HL-60 (cell line): ENCODE measurements at regions not wholly inside any gene's neighbourhood (a gene's known extent, or its start where the extent isn't known, plus 50 kb on each side); places are given as distances from the start of the nearest gene placed in this dataset.

Experiments
- DNase-seq, 2 experiments: peaks; one replicate each; pipeline ENCODE4 v3.0.0-alpha.2; 2010 to 2020; ENCODE audit warnings: low read depth in 1 of 2, low spot score in 1 of 2
- H3K27ac ChIP-seq: fragments of 250-450 bp; sonication (Bioruptor Pico); replicated peaks from 2 replicates; pipeline ENCODE4 v1.5.1; 2020; ENCODE audit warnings: mild to moderate bottlenecking, moderate library complexity
- H3K27me3 ChIP-seq: fragments of 250-450 bp; sonication (Bioruptor Pico); 2 replicates; pipeline ENCODE4 v1.5.1; 2021; ENCODE audit warnings: mild to moderate bottlenecking, moderate library complexity; ENCODE audit not compliant: insufficient read depth, poor library complexity, severe bottlenecking
- H3K4me3 ChIP-seq: replicated peaks from 2 replicates; pipeline ENCODE4 v1.5.1; 2011; ENCODE audit warnings: mild to moderate bottlenecking, control low read depth, low read length; ENCODE audit not compliant: insufficient read depth
- GABPA ChIP-seq: IDR thresholded peaks from 2 replicates; pipeline ENCODE4 v1.6.1; 2012; ENCODE audit warnings: low read depth
- POLR2AphosphoS5 ChIP-seq: IDR thresholded peaks from 2 replicates; pipeline ENCODE4 v1.6.1; 2012; ENCODE audit warnings: low read depth
- SPI1 ChIP-seq: IDR thresholded peaks from 2 replicates; pipeline ENCODE4 v1.6.1; 2012; ENCODE audit warnings: low read depth, mild to moderate bottlenecking, borderline replicate concordance
- TF ChIP-seq, protein P1 (sequence below): IDR thresholded peaks from one replicate; pipeline ENCODE4 v1.5.1; 2011; ENCODE audit warnings: low read length, control low read depth, inconsistent platforms; ENCODE audit not compliant: insufficient read depth
- TF ChIP-seq, protein P2 (sequence below): IDR thresholded peaks from 2 replicates; pipeline ENCODE4 v1.6.1; 2012; ENCODE audit warnings: low read depth; ENCODE audit not compliant: insufficient replicate concordance

DNA sequence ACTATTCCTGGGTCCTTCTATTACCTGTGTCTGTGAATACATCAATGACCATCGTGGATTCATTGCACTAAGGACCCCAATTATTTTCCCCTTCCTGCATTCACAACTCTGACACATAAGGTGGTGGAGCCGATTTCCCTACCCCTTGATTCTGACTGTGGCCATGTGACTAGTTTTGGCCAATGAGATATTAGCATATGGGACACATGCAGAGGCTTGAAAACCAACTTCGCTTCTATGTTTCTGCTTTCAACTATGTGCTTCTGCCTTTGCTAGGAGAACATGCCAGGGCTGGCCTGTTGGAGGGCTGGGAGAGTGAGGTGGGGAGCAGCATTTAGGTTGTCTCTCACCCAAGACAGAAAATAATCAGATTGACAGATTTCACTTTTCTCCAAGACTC lies 483.1 kb upstream of the JAG1 start:
- DNase-seq, result no peak
- TF ChIP-seq, protein P1, sequence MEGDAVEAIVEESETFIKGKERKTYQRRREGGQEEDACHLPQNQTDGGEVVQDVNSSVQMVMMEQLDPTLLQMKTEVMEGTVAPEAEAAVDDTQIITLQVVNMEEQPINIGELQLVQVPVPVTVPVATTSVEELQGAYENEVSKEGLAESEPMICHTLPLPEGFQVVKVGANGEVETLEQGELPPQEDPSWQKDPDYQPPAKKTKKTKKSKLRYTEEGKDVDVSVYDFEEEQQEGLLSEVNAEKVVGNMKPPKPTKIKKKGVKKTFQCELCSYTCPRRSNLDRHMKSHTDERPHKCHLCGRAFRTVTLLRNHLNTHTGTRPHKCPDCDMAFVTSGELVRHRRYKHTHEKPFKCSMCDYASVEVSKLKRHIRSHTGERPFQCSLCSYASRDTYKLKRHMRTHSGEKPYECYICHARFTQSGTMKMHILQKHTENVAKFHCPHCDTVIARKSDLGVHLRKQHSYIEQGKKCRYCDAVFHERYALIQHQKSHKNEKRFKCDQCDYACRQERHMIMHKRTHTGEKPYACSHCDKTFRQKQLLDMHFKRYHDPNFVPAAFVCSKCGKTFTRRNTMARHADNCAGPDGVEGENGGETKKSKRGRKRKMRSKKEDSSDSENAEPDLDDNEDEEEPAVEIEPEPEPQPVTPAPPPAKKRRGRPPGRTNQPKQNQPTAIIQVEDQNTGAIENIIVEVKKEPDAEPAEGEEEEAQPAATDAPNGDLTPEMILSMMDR, result no peak
- TF ChIP-seq POLR2AphosphoS5 (no peak), GABPA (no peak), SPI1 (no peak)
- TF ChIP-seq, protein P2, sequence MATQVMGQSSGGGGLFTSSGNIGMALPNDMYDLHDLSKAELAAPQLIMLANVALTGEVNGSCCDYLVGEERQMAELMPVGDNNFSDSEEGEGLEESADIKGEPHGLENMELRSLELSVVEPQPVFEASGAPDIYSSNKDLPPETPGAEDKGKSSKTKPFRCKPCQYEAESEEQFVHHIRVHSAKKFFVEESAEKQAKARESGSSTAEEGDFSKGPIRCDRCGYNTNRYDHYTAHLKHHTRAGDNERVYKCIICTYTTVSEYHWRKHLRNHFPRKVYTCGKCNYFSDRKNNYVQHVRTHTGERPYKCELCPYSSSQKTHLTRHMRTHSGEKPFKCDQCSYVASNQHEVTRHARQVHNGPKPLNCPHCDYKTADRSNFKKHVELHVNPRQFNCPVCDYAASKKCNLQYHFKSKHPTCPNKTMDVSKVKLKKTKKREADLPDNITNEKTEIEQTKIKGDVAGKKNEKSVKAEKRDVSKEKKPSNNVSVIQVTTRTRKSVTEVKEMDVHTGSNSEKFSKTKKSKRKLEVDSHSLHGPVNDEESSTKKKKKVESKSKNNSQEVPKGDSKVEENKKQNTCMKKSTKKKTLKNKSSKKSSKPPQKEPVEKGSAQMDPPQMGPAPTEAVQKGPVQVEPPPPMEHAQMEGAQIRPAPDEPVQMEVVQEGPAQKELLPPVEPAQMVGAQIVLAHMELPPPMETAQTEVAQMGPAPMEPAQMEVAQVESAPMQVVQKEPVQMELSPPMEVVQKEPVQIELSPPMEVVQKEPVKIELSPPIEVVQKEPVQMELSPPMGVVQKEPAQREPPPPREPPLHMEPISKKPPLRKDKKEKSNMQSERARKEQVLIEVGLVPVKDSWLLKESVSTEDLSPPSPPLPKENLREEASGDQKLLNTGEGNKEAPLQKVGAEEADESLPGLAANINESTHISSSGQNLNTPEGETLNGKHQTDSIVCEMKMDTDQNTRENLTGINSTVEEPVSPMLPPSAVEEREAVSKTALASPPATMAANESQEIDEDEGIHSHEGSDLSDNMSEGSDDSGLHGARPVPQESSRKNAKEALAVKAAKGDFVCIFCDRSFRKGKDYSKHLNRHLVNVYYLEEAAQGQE, result no peak
- no peak overlapping the region for H3K4me3 ChIP-seq
- no peaks in the 10 kb centered on the region for H3K27me3 ChIP-seq
- no peak overlapping the region for H3K27ac ChIP-seq

- DNase-seq, result no peak
- Histone ChIP-seq H3K27ac (no peak overlapping the region), H3K27me3 (no peaks in the 10 kb centered on the region), H3K4me3 (no peak overlapping the region)
- TF ChIP-seq GABPA (no peak), POLR2AphosphoS5 (no peak), SPI1 (no peak)
- TF ChIP-seq, protein P1, result no peak
- TF ChIP-seq, protein P2, result no peak
These were observed 484.3 kb upstream of the JAG1 start for GRCh38 chr20:11158146-11158545.

DNA sequence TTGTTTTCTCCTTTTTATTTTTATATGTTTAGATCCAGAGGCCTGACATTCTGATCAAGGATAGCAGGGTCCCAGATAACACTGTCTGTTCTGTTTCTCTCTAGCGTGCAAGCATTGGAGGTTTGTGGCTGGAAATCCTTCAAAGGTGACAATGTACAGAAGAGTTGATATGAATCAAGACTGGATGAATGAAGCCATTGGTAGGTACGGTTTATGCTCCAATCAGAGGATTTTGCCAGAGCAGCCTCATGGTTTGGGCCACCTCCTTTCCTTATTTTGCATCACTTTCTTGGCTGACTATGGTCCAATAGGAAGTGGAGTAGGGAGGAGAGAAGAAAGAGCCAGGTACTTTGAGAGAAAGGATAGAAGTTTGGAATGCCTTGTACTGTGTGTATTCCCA lies 484.8 kb upstream of the JAG1 start:
- TF ChIP-seq SPI1 (no peak), POLR2AphosphoS5 (no peak)
- no peak for DNase-seq
- Histone ChIP-seq H3K4me3 (no peak overlapping the region), H3K27ac (no peak overlapping the region), H3K27me3 (no peaks in the 10 kb centered on the region)

DNA sequence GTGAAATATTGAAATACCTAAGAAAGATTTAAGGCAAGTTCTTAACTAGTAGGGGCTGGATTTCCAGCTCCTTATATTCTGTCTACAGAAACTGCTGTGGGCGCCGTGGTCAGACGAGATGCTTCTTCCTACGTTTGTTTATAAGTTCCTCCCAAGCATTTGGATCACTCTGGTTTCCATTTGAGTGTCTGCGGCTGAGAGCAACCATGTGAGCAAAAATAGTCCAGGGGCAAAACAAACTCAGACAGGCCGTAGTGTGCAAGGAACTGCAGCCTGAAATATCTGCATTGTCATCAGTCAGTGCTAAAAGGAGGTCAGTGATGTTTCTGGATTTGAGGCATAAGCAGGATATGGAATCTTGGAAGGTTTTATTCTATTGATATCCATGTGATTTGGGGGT lies 485.9 kb upstream of the JAG1 start:
- TF ChIP-seq GABPA, result no peak
- TF ChIP-seq, protein P1, result no peak
- TF ChIP-seq SPI1, result no peak
- TF ChIP-seq POLR2AphosphoS5, result no peak
- TF ChIP-seq, protein P2, result no peak
- Histone ChIP-seq H3K27me3 (no peaks in the 10 kb centered on the region), H3K4me3 (no peak overlapping the region), H3K27ac (no peak overlapping the region)
- DNase-seq, result no peak
